GM12878 (cell line): ENCODE measurements at regions not wholly inside any gene's neighbourhood (a gene's known extent, or its start where the extent isn't known, plus 50 kb on each side); places are given as distances from the start of the nearest gene placed in this dataset.

ENCODE experiments used
- ATAC-seq: fragments of 200-7000 bp; cut with Tn5 transposase; 3 replicates; pipeline ENCODE4 v1.9.1; 2020; ENCODE audit warnings: mild to moderate bottlenecking, moderate library complexity
- BruUV-seq: library from RNA; stranded (reverse); fragments of 400-500 nt; replicated peaks from 2 replicates; lab custom pipeline; 2021; lab: Mats Ljungman, UMichigan
- CTCF ChIA-PET: fragments of 300-600 bp; sonication (Branson Sonifier 250); formaldehyde crosslinking; extraction: SDS; loops from one replicate; lab custom pipeline; 2021; ENCODE audit warnings: inconsistent platforms; lab: Yijun Ruan, JAX
- POLR2A ChIA-PET: fragments of 350-600 bp; formaldehyde crosslinking; extraction: SDS; loops from one replicate; lab custom pipeline; 2021; ENCODE audit warnings: inconsistent platforms; lab: Charles Lee
- RAD21 ChIA-PET: fragments of 300-600 bp; sonication (Branson Sonifier 250); formaldehyde crosslinking; loops from one replicate; lab custom pipeline; 2023; ENCODE audit warnings: antibody characterized with exemption; ENCODE audit not compliant: unreplicated experiment; lab: Charles Lee
- SMC1A ChIA-PET: fragments of 300-600 bp; sonication (Branson Sonifier 250); formaldehyde crosslinking; loops from one replicate; lab custom pipeline; 2023; ENCODE audit not compliant: unreplicated experiment, uncharacterized antibody; lab: Charles Lee
- DNase-seq: peaks from one replicate; pipeline ENCODE4 v3.0.0-alpha.2; 2011; ENCODE audit warnings: low read depth, low spot score
- FAIRE-seq: peaks from 3 replicates; lab custom pipeline; 2011; peaks lifted over from hg19 to GRCh38; lab: Jason Lieb, UNC
- H2AFZ ChIP-seq: 2 replicates; pipeline ENCODE4 v1.6.0; 2011; ENCODE audit warnings: low read depth, low read length, control low read depth; ENCODE audit not compliant: control insufficient read depth
- H3K27ac ChIP-seq: 2 replicates; pipeline ENCODE4 v1.5.1; 2011; ENCODE audit warnings: control low read depth; ENCODE audit not compliant: control insufficient read depth, insufficient read depth
- H3K27me3 ChIP-seq, 2 experiments: replicated peaks in 1 of 2; 2 replicates each; pipeline versions ENCODE4 v1.6.0 to v1.6.1; 2011; ENCODE audit warnings: low read length in 1 of 2; ENCODE audit not compliant: control insufficient read depth in 2 of 2, insufficient read depth in 2 of 2
- H3K36me3 ChIP-seq, 2 experiments: 2 replicates each; pipeline ENCODE4 v1.5.1; 2011; ENCODE audit warnings: low read length in 1 of 2; ENCODE audit not compliant: control insufficient read depth in 2 of 2, insufficient read depth in 2 of 2
- H3K4me1 ChIP-seq: 2 replicates; pipeline ENCODE4 v1.6.1; 2011; ENCODE audit warnings: mild to moderate bottlenecking, low read length, moderate library complexity, mixed read lengths; ENCODE audit not compliant: control insufficient read depth, insufficient read depth
- H3K4me2 ChIP-seq: 2 replicates; pipeline ENCODE4 v1.6.0; 2011; ENCODE audit warnings: control low read depth; ENCODE audit not compliant: control insufficient read depth, insufficient read depth
- H3K4me3 ChIP-seq: fragments of 200-600 bp; sonication (generic); 2 replicates; pipeline ENCODE4 v1.5.1; 2016
- H3K79me2 ChIP-seq: 2 replicates; pipeline ENCODE4 v1.6.0; 2011; ENCODE audit warnings: low read length; ENCODE audit not compliant: control insufficient read depth, insufficient read depth
- H3K9ac ChIP-seq: 2 replicates; pipeline ENCODE4 v1.8.0; 2011; ENCODE audit warnings: low read length, control low read depth, mixed read lengths; ENCODE audit not compliant: control insufficient read depth, insufficient read depth
- H3K9me3 ChIP-seq: replicated peaks from 3 replicates; pipeline ENCODE4 v1.5.1; 2011; ENCODE audit warnings: mild to moderate bottlenecking, low read length; ENCODE audit not compliant: control insufficient read depth, insufficient read depth
- H4K20me1 ChIP-seq: 2 replicates; pipeline ENCODE4 v1.6.0; 2011; ENCODE audit not compliant: control insufficient read depth, insufficient read depth
- CBX5 ChIP-seq: sonication (generic); IDR thresholded peaks from 2 replicates; pipeline ENCODE4 v1.6.1; 2016; ENCODE audit warnings: low read depth, moderate library complexity, mild to moderate bottlenecking, inconsistent platforms
- E2F8 ChIP-seq: fragments of 450-650 bp; IDR thresholded peaks from 2 replicates; pipeline ENCODE4 v1.6.1; 2018; ENCODE audit warnings: mild to moderate bottlenecking, low read depth, moderate library complexity; ENCODE audit not compliant: partially characterized antibody
- MTA2 ChIP-seq: fragments of 450-650 bp; IDR thresholded peaks from 2 replicates; pipeline ENCODE4 v1.6.1; 2016; ENCODE audit warnings: low read depth, mild to moderate bottlenecking, moderate library complexity
- NFXL1 ChIP-seq: fragments of 450-650 bp; IDR thresholded peaks from 2 replicates; pipeline ENCODE4 v1.6.1; 2017; ENCODE audit warnings: antibody characterized with exemption, mild to moderate bottlenecking, borderline replicate concordance
- PAX5 ChIP-seq: IDR thresholded peaks from 2 replicates; pipeline ENCODE4 v1.6.1; 2011; ENCODE audit warnings: low read depth, low read length, borderline replicate concordance
- SUPT20H ChIP-seq: IDR thresholded peaks from 2 replicates; pipeline ENCODE4 v1.6.1; 2011; ENCODE audit warnings: low read depth, mild to moderate bottlenecking, low read length, moderate library complexity, borderline replicate concordance; ENCODE audit not compliant: control insufficient read depth
- whole genome bisulfite sequencing: methylation state at CpG from one replicate; pipeline ENCODE4 v1.1.6; 2016; ENCODE audit warnings: low lambda C conversion rate; ENCODE audit not compliant: insufficient replicate concordance, insufficient coverage; ENCODE audit errors: missing lambda C conversion rate; 5-methylcytosine and 5-hydroxymethylcytosine counted together
- in situ Hi-C: fragments of 300-500 bp; cut with MboI; formaldehyde crosslinking; loops from 9 replicates; pipeline ENCODE4 v1.14.3; 2018; ENCODE audit warnings: mixed read lengths
- intact Hi-C: fragments of 100-400 bp; cut with micrococcal nuclease; formaldehyde crosslinking; loops from one replicate; pipeline ENCODE4 v1.14.2; 2022; ENCODE audit not compliant: unreplicated experiment

- CTCF ChIA-PET = interaction anchor here (1.2 kb wide), 1 partner anchor 51 kb away, joined by 3 read pairs; no protein-coding TSS in a partner anchor
- RAD21 ChIA-PET = no interaction called here
- TF ChIP-seq E2F8 = no peak
- TF ChIP-seq CBX5 = no peak
- TF ChIP-seq SUPT20H = no peak
- no peak for TF ChIP-seq PAX5
- no peak for TF ChIP-seq NFXL1
- no peak for TF ChIP-seq MTA2
- TF ChIP-seq, all 136 proteins: peak for 0
- BruUV-seq = no TSS peak
- WGBS = 30% methylated on average over 3 of the region's 3 CpGs
- DNase-seq (no peak), FAIRE-seq (no peak), ATAC-seq (no peak)
- intact Hi-C loops (no loop called here), in situ Hi-C loops (no loop called here)
- Histone ChIP-seq H4K20me1 (no peaks in the 10 kb centered on the region), H3K9me3 (no peaks in the 10 kb centered on the region), H3K4me3 (no peak overlapping the region), H3K4me2 (no peak overlapping the region), H3K27ac (no peak overlapping the region), H3K4me1 (no peaks in the 10 kb centered on the region), H3K9ac (no peak overlapping the region), H3K79me2 (no peaks in the 10 kb centered on the region), H3K36me3 (no peaks in the 10 kb centered on the region), H2AFZ (no peak overlapping the region), H3K27me3 (no peaks in the 10 kb centered on the region)
- POLR2A ChIA-PET = no interaction called here
- SMC1A ChIA-PET = no interaction called here
Measured at GRCh38 chr11:45724153-45724552, 58.7 kb upstream of the CHST1 start.
